Activated naive CD8-positive, alpha-beta T cell treated with anti-CD3 and anti-CD28 coated beads, Interleukin-2, amount 10 ng/mL, durations not matched to agents 7 days and 5 days (primary cell): ENCODE measurements at regions not wholly inside any gene's neighbourhood (a gene's known extent, or its start where the extent isn't known, plus 50 kb on each side); places are given as distances from the start of the nearest gene placed in this dataset.
"Not testable (repeated sequence)": the region's sequence is repeated elsewhere in the genome, so short reads cannot be mapped to it uniquely, and the experiment has no call there.

ENCODE experiments used
- ATAC-seq: fragments of 150-1000 bp; cut with Tn5 transposase; one replicate; pipeline ENCODE4 v1.10.0; 2021; ENCODE audit warnings: low read depth, moderate library complexity
- POLR2A ChIA-PET: fragments of 350-600 bp; sonication (Branson Sonifier 250); formaldehyde crosslinking; loops from one replicate; lab custom pipeline; 2021; ENCODE audit warnings: antibody characterized with exemption; lab: Charles Lee
- DNase-seq: peaks from one replicate; pipeline ENCODE4 v3.0.0; 2021
- H3K27ac Mint-ChIP-seq: one replicate; pipeline ENCODE4 v1.8.0; 2022; ENCODE audit warnings: mild to moderate bottlenecking, mixed read lengths
- H3K27me3 Mint-ChIP-seq: one replicate; pipeline ENCODE4 v1.8.0; 2022; ENCODE audit warnings: mild to moderate bottlenecking, moderate library complexity, mixed read lengths
- H3K36me3 Mint-ChIP-seq: one replicate; pipeline ENCODE4 v1.8.0; 2021; ENCODE audit warnings: mild to moderate bottlenecking, mixed read lengths
- H3K4me1 Mint-ChIP-seq: one replicate; pipeline ENCODE4 v1.8.0; 2021; ENCODE audit warnings: mixed read lengths
- H3K4me3 Mint-ChIP-seq: one replicate; pipeline ENCODE4 v1.8.0; 2022; ENCODE audit warnings: mild to moderate bottlenecking, moderate library complexity, mixed read lengths
- H3K9me3 Mint-ChIP-seq: one replicate; pipeline ENCODE4 v1.8.0; 2021; ENCODE audit warnings: mixed read lengths

DNA sequence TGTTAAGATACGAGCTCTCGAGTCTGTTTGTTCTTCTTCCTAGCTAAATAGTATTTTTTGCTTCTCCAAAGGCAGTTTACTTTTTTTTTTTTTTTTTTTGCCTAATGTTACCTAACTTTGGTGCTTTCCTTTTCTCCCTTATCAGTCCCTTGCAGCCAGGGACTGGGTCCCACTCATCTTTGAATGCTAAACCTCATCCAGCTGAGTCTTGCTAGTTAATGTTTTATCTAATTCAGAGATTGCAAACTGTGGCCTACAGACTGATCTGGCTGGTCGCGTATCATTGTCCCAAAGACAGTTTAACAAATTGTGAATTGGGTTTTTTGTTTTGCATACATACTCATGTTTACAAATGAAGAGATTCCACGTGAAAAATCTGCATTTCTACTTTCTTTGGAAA, 95.7 kb upstream of the EFNA5 start:
- POLR2A ChIA-PET: no interaction called here
- no peaks in the 10 kb centered on the region for H3K4me1 Mint-ChIP-seq
- no peaks in the 10 kb centered on the region for H3K36me3 Mint-ChIP-seq
- no peak overlapping the region for H3K4me3 Mint-ChIP-seq
- DNase-seq (no peak), ATAC-seq (no peak)
- peaks cover 26% of the 10 kb centered on the region for H3K27me3 Mint-ChIP-seq
- no peaks in the 10 kb centered on the region for H3K9me3 Mint-ChIP-seq
- H3K27ac Mint-ChIP-seq: no peak overlapping the region

DNA sequence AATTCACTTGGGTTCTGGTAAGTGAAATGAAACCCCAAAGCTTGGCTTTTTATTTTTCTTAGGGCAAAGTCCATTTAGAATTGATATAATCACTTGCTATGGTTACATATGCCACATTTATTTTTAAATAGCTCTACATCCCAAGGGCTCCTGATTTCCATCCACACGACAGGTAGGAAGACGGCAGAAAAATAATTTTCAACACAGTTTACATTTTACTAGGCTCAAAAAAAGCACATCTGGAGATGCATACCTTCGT, 95.0 kb upstream of the EFNA5 start:
- Mint-ChIP-seq H3K9me3 (no peaks in the 10 kb centered on the region), H3K36me3 (no peaks in the 10 kb centered on the region), H3K4me3 (no peak overlapping the region), H3K27me3 (peaks cover 23% of the 10 kb centered on the region), H3K27ac (no peak overlapping the region), H3K4me1 (no peaks in the 10 kb centered on the region)
- ATAC-seq (no peak), DNase-seq (no peak)
- POLR2A ChIA-PET: no interaction called here

DNA sequence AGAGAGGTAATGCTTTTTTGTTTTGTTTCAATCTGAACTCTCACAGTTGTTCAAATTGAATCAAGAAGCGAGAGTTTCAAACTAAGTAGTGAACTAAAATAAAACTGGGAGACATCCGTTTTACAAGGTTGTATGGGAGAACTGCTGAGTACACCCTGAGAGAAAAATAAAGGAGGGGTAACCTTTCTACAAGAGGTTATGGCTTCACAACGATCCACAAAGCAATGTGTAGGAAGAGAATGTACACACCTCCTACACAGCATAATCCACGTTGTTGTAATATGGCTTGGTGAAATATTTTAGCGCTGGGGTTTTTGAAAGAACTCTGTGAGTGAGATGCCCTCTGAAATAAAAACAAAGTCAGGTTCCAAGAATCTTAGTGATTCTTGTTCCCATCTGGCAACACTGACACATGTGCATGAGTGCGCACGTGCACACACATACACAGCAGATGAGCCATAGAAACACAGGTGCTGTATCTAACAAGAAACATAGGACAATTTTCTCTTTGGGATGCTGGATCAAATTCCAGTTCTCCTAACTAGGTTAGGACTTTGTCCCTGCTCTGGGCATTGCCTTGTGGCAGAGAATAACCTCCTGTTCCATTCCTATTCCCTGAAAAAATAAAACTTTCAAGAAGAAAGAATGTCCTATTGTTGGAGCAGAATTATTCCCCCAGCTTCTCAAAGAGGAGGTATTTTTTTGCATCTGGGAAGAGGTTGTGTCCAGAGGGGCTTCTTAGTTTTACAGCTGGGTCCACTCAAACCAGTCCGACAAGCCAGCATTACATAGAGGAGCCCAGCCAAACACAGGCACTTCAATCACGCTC, 94.5 kb upstream of the EFNA5 start:
- H3K4me1 Mint-ChIP-seq: no peaks in the 10 kb centered on the region
- no peak overlapping the region for H3K27ac Mint-ChIP-seq
- H3K9me3 Mint-ChIP-seq: no peaks in the 10 kb centered on the region
- H3K27me3 Mint-ChIP-seq: peaks cover 17% of the 10 kb centered on the region
- ATAC-seq (no peak), DNase-seq (no peak)
- no peak overlapping the region for H3K4me3 Mint-ChIP-seq
- POLR2A ChIA-PET: no interaction called here
- no peaks in the 10 kb centered on the region for H3K36me3 Mint-ChIP-seq

DNA sequence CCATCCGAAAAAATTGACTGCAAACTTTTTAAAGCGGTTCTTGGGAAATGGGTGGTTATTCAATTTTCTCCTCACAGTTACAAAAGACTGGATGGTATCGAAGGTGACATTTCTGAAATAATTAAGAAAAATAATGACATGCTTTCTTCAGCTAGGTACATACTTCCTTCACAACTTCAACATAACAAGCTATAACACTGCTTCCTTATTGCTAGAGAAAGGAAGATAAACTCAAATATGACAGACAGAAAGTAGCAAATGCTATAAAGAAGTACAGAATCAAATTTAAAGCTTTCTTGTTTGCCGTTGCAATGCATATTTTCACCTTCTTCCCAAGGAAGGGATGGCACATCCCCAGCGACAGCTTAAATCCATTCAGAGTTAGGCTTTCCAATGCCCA, 93.5 kb upstream of the EFNA5 start:
- Mint-ChIP-seq H3K27me3 (peaks cover 11% of the 10 kb centered on the region), H3K27ac (no peak overlapping the region), H3K4me1 (no peaks in the 10 kb centered on the region), H3K9me3 (no peaks in the 10 kb centered on the region), H3K4me3 (no peak overlapping the region), H3K36me3 (no peaks in the 10 kb centered on the region)
- DNase-seq: no peak
- POLR2A ChIA-PET: no interaction called here
- no peak for ATAC-seq

GRCh38 chr5:107753427-107753826, 82.7 kb upstream of the EFNA5 start:
- H3K4me1 Mint-ChIP-seq: no peaks in the 10 kb centered on the region
- H3K27me3 Mint-ChIP-seq: peaks cover 20% of the 10 kb centered on the region
- H3K27ac Mint-ChIP-seq: no peak overlapping the region
- no peaks in the 10 kb centered on the region for H3K36me3 Mint-ChIP-seq
- POLR2A ChIA-PET: no interaction called here
- H3K4me3 Mint-ChIP-seq: no peak overlapping the region
- ATAC-seq: no peak
- H3K9me3 Mint-ChIP-seq: peaks cover 3% of the 10 kb centered on the region
- DNase-seq: no peak

DNA sequence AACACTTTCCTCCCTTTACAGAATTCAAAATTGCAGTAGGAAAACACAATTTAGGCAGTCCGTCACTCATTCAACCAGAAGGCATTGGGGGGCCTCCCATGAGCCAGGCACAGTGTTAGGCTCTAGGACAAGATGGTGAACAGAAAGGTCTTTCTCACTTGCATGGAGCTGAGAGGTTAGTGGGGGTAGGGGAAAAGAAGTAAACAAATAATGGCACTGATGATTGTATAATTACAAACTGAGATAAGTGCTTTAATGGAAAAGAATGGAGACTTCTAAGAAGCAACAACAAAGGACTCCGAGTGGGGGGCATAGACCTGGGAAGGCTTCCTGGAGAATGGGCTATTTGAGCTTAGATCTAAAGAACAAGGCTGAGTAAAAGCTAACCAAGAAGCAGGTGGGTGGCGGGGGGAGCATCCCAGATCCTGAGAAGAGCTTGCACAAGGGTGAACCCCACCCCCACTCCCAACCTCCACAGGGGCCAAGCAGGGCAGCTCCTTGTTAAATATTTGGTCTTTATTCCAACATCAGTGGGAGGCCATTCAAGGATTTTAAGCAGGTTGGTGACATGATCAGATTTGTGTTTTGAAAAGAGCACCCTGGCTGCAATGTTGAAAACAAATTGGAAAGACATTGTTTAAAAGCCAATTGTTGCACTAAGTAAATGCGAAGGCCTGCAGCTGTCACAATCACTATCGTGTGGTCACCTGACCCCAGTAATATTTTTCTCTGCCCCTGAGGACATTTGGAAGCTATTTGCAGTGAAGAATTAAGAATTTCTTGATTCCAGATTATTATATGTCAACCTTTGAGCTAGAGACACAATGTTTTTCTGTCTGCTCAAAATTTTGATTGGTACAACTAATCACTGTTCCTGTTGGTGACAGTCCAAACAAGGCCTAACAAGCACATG, 73.9 kb upstream of the EFNA5 start:
- peaks cover 18% of the 10 kb centered on the region for H3K27me3 Mint-ChIP-seq
- ATAC-seq: no peak
- H3K36me3 Mint-ChIP-seq: no peaks in the 10 kb centered on the region
- H3K27ac Mint-ChIP-seq: no peak overlapping the region
- no peak for DNase-seq
- POLR2A ChIA-PET: no interaction called here
- H3K4me1 Mint-ChIP-seq: no peaks in the 10 kb centered on the region
- no peaks in the 10 kb centered on the region for H3K9me3 Mint-ChIP-seq
- no peak overlapping the region for H3K4me3 Mint-ChIP-seq

- H3K27me3 Mint-ChIP-seq: peaks cover 16% of the 10 kb centered on the region
- no peaks in the 10 kb centered on the region for H3K9me3 Mint-ChIP-seq
- ATAC-seq (no peak), DNase-seq (no peak)
- POLR2A ChIA-PET: no interaction called here
- no peaks in the 10 kb centered on the region for H3K4me1 Mint-ChIP-seq
- no peak overlapping the region for H3K4me3 Mint-ChIP-seq
- H3K36me3 Mint-ChIP-seq: no peaks in the 10 kb centered on the region
- H3K27ac Mint-ChIP-seq: no peak overlapping the region
Observed at GRCh38 chr5:107743373-107744000, 72.8 kb upstream of the EFNA5 start.

DNA sequence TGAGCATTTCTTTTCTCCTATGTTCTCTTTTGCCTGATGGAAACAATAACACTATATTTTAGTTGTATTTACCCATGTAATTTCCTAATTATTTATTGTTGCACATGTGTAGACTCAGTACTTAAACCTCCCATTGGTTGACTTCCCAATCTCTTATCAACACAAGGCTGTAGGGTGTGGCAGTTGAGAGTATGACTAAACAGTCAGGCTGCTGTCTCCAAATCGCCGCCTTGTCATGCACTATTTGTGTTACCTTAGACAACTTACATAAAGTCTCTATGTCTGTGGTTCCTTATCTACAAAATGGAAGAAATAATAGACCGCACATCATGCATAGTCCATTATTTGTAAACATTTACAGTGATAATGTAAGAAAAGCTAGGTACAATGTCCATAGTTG, 68.9 kb upstream of the EFNA5 start:
- ATAC-seq: no peak
- peaks cover 15% of the 10 kb centered on the region for H3K27me3 Mint-ChIP-seq
- DNase-seq: no peak
- no peaks in the 10 kb centered on the region for H3K4me1 Mint-ChIP-seq
- no peak overlapping the region for H3K27ac Mint-ChIP-seq
- POLR2A ChIA-PET: no interaction called here
- H3K9me3 Mint-ChIP-seq: peaks cover 4% of the 10 kb centered on the region
- no peak overlapping the region for H3K4me3 Mint-ChIP-seq
- no peaks in the 10 kb centered on the region for H3K36me3 Mint-ChIP-seq

GRCh38 chr5:107736638-107737037, 65.9 kb upstream of the EFNA5 start:
- peaks cover 4% of the 10 kb centered on the region for H3K9me3 Mint-ChIP-seq
- peaks cover 7% of the 10 kb centered on the region for H3K27me3 Mint-ChIP-seq
- H3K36me3 Mint-ChIP-seq: no peaks in the 10 kb centered on the region
- ATAC-seq: no peak
- H3K4me3 Mint-ChIP-seq: no peak overlapping the region
- no peak overlapping the region for H3K27ac Mint-ChIP-seq
- no peak for DNase-seq
- H3K4me1 Mint-ChIP-seq: no peaks in the 10 kb centered on the region
- POLR2A ChIA-PET: no interaction called here

GRCh38 chr5:107736089-107736488, 65.4 kb upstream of the EFNA5 start:
- H3K9me3 Mint-ChIP-seq, H3K36me3 Mint-ChIP-seq, H3K27me3 Mint-ChIP-seq, ATAC-seq, H3K4me1 Mint-ChIP-seq, H3K27ac Mint-ChIP-seq, H3K4me3 Mint-ChIP-seq, DNase-seq, POLR2A ChIA-PET: not testable (repeated sequence)

- H3K27ac Mint-ChIP-seq: no peak overlapping the region
- no peak overlapping the region for H3K4me3 Mint-ChIP-seq
- H3K36me3 Mint-ChIP-seq: no peaks in the 10 kb centered on the region
- peaks cover 9% of the 10 kb centered on the region for H3K27me3 Mint-ChIP-seq
- DNase-seq: no peak
- POLR2A ChIA-PET: no interaction called here
- ATAC-seq: no peak
- no peaks in the 10 kb centered on the region for H3K4me1 Mint-ChIP-seq
- H3K9me3 Mint-ChIP-seq: peaks cover 4% of the 10 kb centered on the region
Observed at GRCh38 chr5:107735558-107735957, 64.8 kb upstream of the EFNA5 start.

DNA sequence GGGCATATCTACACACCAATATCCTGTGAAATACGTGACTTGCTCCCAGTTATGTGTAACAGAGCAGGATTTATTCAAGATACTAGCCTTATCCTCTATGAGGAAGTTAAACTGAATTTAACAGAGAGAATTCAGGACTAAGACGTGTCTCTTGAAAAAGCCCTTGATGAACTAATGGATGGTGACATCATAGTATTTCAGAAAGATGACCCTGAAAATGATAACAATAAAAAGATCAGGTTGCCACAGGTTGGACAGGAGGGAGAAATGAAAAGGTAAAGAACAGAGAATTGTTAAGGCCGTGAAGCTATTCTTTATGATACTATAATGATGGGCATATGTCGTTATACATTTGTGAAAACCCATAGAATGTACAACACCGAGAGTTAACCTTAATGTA, 56.2 kb upstream of the EFNA5 start:
- Mint-ChIP-seq H3K4me1 (no peaks in the 10 kb centered on the region), H3K27ac (no peak overlapping the region), H3K4me3 (no peak overlapping the region), H3K9me3 (peaks cover 10% of the 10 kb centered on the region), H3K36me3 (no peaks in the 10 kb centered on the region), H3K27me3 (peaks cover 2% of the 10 kb centered on the region)
- POLR2A ChIA-PET: no interaction called here
- DNase-seq (no peak), ATAC-seq (no peak)

DNA sequence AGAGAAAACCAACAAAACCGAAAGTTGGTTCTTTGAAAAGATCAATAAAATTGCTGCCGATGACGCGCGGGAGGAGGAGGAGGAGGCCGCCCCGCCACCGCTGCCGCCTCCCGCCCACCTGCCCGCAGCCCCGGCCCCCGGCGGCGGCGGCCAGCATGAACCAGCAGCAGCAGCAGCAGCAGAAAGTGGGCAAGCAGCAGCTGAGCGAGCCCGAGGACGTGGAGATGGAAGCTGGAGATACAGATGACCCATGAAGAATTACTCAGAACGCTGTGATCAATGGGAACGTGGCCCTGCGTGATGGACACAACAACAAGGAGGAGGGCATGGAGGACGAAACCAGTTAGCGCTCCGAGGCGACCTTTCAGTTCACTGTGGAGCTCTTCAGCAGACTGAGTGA, 53.9 kb upstream of the EFNA5 start:
- POLR2A ChIA-PET: no interaction called here
- H3K27me3 Mint-ChIP-seq: no peaks in the 10 kb centered on the region
- DNase-seq: no peak
- H3K27ac Mint-ChIP-seq: no peak overlapping the region
- H3K4me3 Mint-ChIP-seq: no peak overlapping the region
- no peaks in the 10 kb centered on the region for H3K36me3 Mint-ChIP-seq
- no peak for ATAC-seq
- H3K9me3 Mint-ChIP-seq: peaks cover 11% of the 10 kb centered on the region
- no peaks in the 10 kb centered on the region for H3K4me1 Mint-ChIP-seq

- H3K36me3 Mint-ChIP-seq, ATAC-seq, H3K27ac Mint-ChIP-seq, DNase-seq, H3K4me3 Mint-ChIP-seq, H3K27me3 Mint-ChIP-seq, POLR2A ChIA-PET, H3K4me1 Mint-ChIP-seq: not testable (repeated sequence)
- peaks cover 13% of the 10 kb centered on the region for H3K9me3 Mint-ChIP-seq
Observed at GRCh38 chr5:107721241-107721640, 50.5 kb upstream of the EFNA5 start.
